ENCODE measurements at regions not wholly inside any gene's neighbourhood (a gene's known extent, or its start where the extent isn't known, plus 50 kb on each side); places are given as distances from the start of the nearest gene placed in this dataset.

DNA sequence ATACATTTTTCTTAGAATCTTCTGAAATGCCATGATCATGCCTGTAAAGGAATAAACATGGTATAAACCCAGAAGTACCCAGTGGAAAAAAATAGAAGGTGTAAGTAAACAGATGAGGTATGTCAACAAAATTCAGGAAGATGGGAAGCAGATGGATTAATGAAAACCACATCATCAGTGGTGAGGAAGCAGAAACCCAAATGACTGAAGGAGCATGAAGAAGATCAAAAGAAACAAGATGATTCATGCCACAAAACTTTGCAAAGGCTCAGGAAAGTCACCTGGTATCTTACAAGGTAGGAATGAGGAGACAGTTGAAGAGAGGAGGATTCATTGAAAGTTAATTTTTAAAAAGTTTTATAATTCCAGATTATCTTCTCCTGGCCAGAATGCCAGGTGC is 132.8 kb upstream of the PAPPA start:
- no peak for DNase-seq (ENCODE audit: low spot score)
- no peaks in the 10 kb centered on the region for H4K20me1 ChIP-seq (ENCODE audit: insufficient read depth, poor library complexity, severe bottlenecking)
- H3K9me2 ChIP-seq (replicated peaks; ENCODE audit: insufficient read depth), result no peaks in the 10 kb centered on the region
- H3K4me3 ChIP-seq, result no peak overlapping the region
- no peaks in the 10 kb centered on the region for H3K9me3 ChIP-seq (ENCODE audit: low read depth)
- no peaks in the 10 kb centered on the region for H3K4me1 ChIP-seq (ENCODE audit: insufficient read depth)
- no peaks in the 10 kb centered on the region for H3K79me2 ChIP-seq
- H3K27me3 ChIP-seq, result no peaks in the 10 kb centered on the region
- no peaks in the 10 kb centered on the region for H3K36me3 ChIP-seq (replicated peaks; ENCODE audit: insufficient read depth, low read depth)
- no peak overlapping the region for H2AFZ ChIP-seq
- no peak overlapping the region for H3K27ac ChIP-seq
- TF ChIP-seq EZH2phosphoT487 (IDR thresholded peaks at IDR 0.05; ENCODE audit: low read depth, severe bottlenecking, unreplicated experiment) (no peak), EZH2 (IDR thresholded peaks at IDR 0.05; ENCODE audit: borderline replicate concordance) (no peak)
- TF ChIP-seq, protein P1, sequence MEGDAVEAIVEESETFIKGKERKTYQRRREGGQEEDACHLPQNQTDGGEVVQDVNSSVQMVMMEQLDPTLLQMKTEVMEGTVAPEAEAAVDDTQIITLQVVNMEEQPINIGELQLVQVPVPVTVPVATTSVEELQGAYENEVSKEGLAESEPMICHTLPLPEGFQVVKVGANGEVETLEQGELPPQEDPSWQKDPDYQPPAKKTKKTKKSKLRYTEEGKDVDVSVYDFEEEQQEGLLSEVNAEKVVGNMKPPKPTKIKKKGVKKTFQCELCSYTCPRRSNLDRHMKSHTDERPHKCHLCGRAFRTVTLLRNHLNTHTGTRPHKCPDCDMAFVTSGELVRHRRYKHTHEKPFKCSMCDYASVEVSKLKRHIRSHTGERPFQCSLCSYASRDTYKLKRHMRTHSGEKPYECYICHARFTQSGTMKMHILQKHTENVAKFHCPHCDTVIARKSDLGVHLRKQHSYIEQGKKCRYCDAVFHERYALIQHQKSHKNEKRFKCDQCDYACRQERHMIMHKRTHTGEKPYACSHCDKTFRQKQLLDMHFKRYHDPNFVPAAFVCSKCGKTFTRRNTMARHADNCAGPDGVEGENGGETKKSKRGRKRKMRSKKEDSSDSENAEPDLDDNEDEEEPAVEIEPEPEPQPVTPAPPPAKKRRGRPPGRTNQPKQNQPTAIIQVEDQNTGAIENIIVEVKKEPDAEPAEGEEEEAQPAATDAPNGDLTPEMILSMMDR (IDR thresholded peaks at IDR 0.05; ENCODE audit: poor library complexity), result no peak
- H3K4me2 ChIP-seq, result no peak overlapping the region

DNA sequence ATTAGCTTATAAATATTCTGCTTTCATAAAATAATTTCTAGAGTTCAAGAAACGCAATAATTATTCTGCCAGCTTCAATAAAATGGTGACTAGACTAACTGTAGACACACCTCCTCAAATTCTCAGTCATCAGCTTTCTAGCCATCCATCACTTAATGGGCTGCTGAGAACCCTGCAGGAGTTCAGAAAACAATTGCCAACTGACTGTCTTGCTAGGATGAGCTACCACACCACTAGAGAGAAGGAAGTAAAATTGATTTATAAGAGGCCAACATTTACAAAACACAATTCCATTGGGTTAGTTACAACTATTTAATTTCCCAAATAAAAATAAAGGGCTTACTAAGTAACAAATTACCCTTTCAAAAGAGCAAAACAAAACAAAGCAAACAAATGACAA is 126.5 kb upstream of the PAPPA start:
- H3K4me1 ChIP-seq (ENCODE audit: insufficient read depth), result no peaks in the 10 kb centered on the region
- no peak overlapping the region for H3K4me2 ChIP-seq
- TF ChIP-seq EZH2phosphoT487 (IDR thresholded peaks at IDR 0.05; ENCODE audit: low read depth, severe bottlenecking, unreplicated experiment), result no peak
- TF ChIP-seq, protein P1 (IDR thresholded peaks at IDR 0.05; ENCODE audit: poor library complexity), result no peak
- no peak for TF ChIP-seq EZH2 (IDR thresholded peaks at IDR 0.05; ENCODE audit: borderline replicate concordance)
- no peak for DNase-seq (ENCODE audit: low spot score)
- H4K20me1 ChIP-seq (ENCODE audit: insufficient read depth, poor library complexity, severe bottlenecking), result no peaks in the 10 kb centered on the region
- WGBS (ENCODE audit: low lambda C conversion rate, missing lambda C conversion rate), result 88% methylated on average over 1 of the region's 1 CpG
- H2AFZ ChIP-seq, result no peak overlapping the region
- no peak overlapping the region for H3K27ac ChIP-seq
- H3K9me3 ChIP-seq (ENCODE audit: low read depth), result no peaks in the 10 kb centered on the region
- no peaks in the 10 kb centered on the region for H3K36me3 ChIP-seq (replicated peaks; ENCODE audit: insufficient read depth, low read depth)
- no peaks in the 10 kb centered on the region for H3K27me3 ChIP-seq
- no peak overlapping the region for H3K4me3 ChIP-seq
- H3K79me2 ChIP-seq, result no peaks in the 10 kb centered on the region
- no peaks in the 10 kb centered on the region for H3K9me2 ChIP-seq (replicated peaks; ENCODE audit: insufficient read depth)

DNA sequence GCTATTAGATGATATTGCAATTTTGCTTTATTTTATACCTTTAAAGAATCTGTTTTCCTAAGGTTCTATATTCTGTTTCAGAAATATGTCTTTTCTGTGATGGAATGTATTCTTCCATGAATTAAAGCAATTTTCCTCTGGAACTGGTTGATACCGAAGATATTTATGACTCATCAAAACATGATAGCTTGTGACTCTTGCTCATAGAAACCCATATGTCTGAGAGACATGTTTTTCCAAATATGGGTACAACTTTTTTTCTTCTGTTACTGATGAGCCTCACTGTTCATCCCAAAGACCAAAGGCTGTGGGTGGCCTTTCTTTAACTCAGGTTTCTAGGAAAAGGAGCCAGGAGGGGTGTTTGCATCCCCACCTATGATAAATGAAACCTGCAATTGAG is 126.1 kb upstream of the PAPPA start:
- no peaks in the 10 kb centered on the region for H3K9me3 ChIP-seq (ENCODE audit: low read depth)
- no peaks in the 10 kb centered on the region for H3K9me2 ChIP-seq (replicated peaks; ENCODE audit: insufficient read depth)
- no peaks in the 10 kb centered on the region for H3K36me3 ChIP-seq (replicated peaks; ENCODE audit: insufficient read depth, low read depth)
- WGBS (ENCODE audit: low lambda C conversion rate, missing lambda C conversion rate), result 59% methylated on average over 1 of the region's 1 CpG
- no peaks in the 10 kb centered on the region for H3K79me2 ChIP-seq
- H4K20me1 ChIP-seq (ENCODE audit: insufficient read depth, poor library complexity, severe bottlenecking), result no peaks in the 10 kb centered on the region
- no peaks in the 10 kb centered on the region for H3K27me3 ChIP-seq
- no peak overlapping the region for H3K4me2 ChIP-seq
- no peak for DNase-seq (ENCODE audit: low spot score)
- H2AFZ ChIP-seq, result no peak overlapping the region
- H3K4me3 ChIP-seq, result no peak overlapping the region
- no peaks in the 10 kb centered on the region for H3K4me1 ChIP-seq (ENCODE audit: insufficient read depth)
- H3K27ac ChIP-seq, result no peak overlapping the region
- no peak for TF ChIP-seq EZH2 (IDR thresholded peaks at IDR 0.05; ENCODE audit: borderline replicate concordance)
- TF ChIP-seq, protein P1 (IDR thresholded peaks at IDR 0.05; ENCODE audit: poor library complexity), result no peak
- TF ChIP-seq EZH2phosphoT487 (IDR thresholded peaks at IDR 0.05; ENCODE audit: low read depth, severe bottlenecking, unreplicated experiment), result no peak

DNA sequence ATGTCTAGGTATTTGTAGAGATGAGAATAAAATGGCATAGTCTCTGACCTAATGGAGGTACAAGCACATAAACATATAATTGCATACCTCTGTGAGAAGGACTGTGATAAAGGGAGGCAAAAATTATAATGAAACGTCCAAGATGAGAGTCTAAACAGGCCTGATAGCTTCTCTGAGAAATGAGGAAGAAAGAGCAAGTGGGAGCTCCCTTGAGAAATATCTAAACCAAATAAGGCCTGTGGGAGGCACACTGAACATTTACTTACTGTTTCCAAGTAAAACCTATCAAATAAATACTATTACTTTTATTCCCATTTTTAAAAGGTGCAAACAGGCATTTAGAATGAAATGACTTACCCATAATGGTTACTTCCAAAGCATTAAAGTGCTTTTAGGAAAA is 125.6 kb upstream of the PAPPA start:
- Histone ChIP-seq H3K4me1 (ENCODE audit: insufficient read depth) (no peaks in the 10 kb centered on the region), H3K27me3 (no peaks in the 10 kb centered on the region), H3K9me2 (replicated peaks; ENCODE audit: insufficient read depth) (no peaks in the 10 kb centered on the region), H3K36me3 (replicated peaks; ENCODE audit: insufficient read depth, low read depth) (no peaks in the 10 kb centered on the region), H3K27ac (no peak overlapping the region), H3K4me3 (no peak overlapping the region), H4K20me1 (ENCODE audit: insufficient read depth, poor library complexity, severe bottlenecking) (no peaks in the 10 kb centered on the region), H2AFZ (no peak overlapping the region), H3K9me3 (ENCODE audit: low read depth) (no peaks in the 10 kb centered on the region), H3K79me2 (no peaks in the 10 kb centered on the region), H3K4me2 (no peak overlapping the region)
- WGBS (ENCODE audit: low lambda C conversion rate, missing lambda C conversion rate), result 64% methylated on average over 1 of the region's 1 CpG
- TF ChIP-seq, protein P1 (IDR thresholded peaks at IDR 0.05; ENCODE audit: poor library complexity), result no peak
- TF ChIP-seq EZH2phosphoT487 (IDR thresholded peaks at IDR 0.05; ENCODE audit: low read depth, severe bottlenecking, unreplicated experiment), result no peak
- TF ChIP-seq EZH2 (IDR thresholded peaks at IDR 0.05; ENCODE audit: borderline replicate concordance), result no peak
- DNase-seq (ENCODE audit: low spot score), result no peak
